ENCODE measurements at regions not wholly inside any gene's neighbourhood (a gene's known extent, or its start where the extent isn't known, plus 50 kb on each side); places are given as distances from the start of the nearest gene placed in this dataset.

DNA sequence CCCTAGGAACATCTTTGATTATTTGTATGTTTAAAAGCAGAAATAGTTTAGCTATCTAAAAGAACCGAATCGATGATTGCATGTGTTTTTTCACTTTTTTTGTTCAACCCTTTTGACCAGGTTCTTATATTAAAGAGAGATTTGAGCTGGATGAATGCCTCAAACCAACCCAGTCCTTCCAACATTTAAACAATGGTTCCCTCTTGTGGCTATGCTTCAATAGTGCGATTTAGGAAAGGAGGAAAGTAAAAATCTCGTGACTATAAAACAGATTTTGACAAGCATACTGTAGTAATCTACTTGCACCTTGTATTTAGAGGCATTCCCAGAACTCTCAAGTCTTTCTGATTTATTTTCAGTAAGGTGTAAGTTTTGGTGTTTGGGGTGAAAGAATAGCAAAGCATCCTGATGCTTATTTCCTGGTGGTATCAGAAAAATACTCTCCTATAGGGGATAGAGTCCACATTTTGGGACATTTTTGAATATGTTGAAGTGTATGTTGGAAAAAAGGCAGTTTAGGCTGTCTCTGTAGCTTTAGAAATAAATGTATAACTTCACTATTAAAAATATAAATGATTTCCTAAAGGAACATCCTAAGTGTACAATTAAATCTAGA lies 159.6 kb upstream of the KCNH8 start:
- intact Hi-C loops (cut with micrococcal nuclease), result no loop called here

More for the DNA sequence above, 159.6 kb upstream of the KCNH8 start:
- Histone ChIP-seq H2BK20ac (ENCODE audit: low read depth, low read length) (no peak overlapping the region), H3K27me3 (ENCODE audit: control insufficient read depth, insufficient read depth, low read length) (no peaks in the 10 kb centered on the region), H3K56ac (ENCODE audit: extremely low read depth, insufficient read depth, low read length) (no peak overlapping the region), H2BK15ac (ENCODE audit: low read depth, low read length) (no peak overlapping the region), H3K9me1 (ENCODE audit: insufficient read depth, low read length) (no peaks in the 10 kb centered on the region), H2AK5ac (ENCODE audit: low read depth, low read length) (no peak overlapping the region), H3K9ac (ENCODE audit: low read depth, low read length) (no peak overlapping the region), H4K8ac (ENCODE audit: low read depth in 2 of 2, low read length in 2 of 2) (no peak overlapping the region), H3K14ac (replicated peaks; ENCODE audit: low read depth, low read length) (no peak overlapping the region), H3K27ac (ENCODE audit: insufficient read depth, low read length) (no peak overlapping the region), H3K4me2 (ENCODE audit: low read depth, low read length) (no peak overlapping the region), H3K9me3 (ENCODE audit: control insufficient read depth, insufficient read depth, low read length) (0 out of 2 replicates have a peak, but pooled peaks cover 2% of the 10 kb centered on the region), H3K4me1 (ENCODE audit: control insufficient read depth, insufficient read depth, low read length) (no peaks in the 10 kb centered on the region), H4K5ac (ENCODE audit: low read depth, low read length) (no peak overlapping the region), H3K4me3 (ENCODE audit: insufficient read depth, low read depth, low read length) (no peak overlapping the region), H2BK5ac (ENCODE audit: low read depth, low read length, poor library complexity, severe bottlenecking) (no peak overlapping the region), H3K18ac (ENCODE audit: low read depth, low read length) (no peak overlapping the region), H3K79me1 (ENCODE audit: low read depth in 1 of 2, low read length in 2 of 2) (no peaks in the 10 kb centered on the region), H4K20me1 (ENCODE audit: insufficient read depth, low read length) (no peaks in the 10 kb centered on the region), H3K36me3 (ENCODE audit: control insufficient read depth, insufficient read depth, low read length) (no peaks in the 10 kb centered on the region), H2BK120ac (ENCODE audit: low read depth, low read length) (no peak overlapping the region), H2AFZ (replicated peaks; ENCODE audit: low read length, poor library complexity) (no peak overlapping the region), H3K23ac (ENCODE audit: low read depth, low read length) (no peak overlapping the region), H3K4ac (ENCODE audit: low read depth, low read length) (no peak overlapping the region), H4K91ac (ENCODE audit: insufficient read depth, low read depth, low read length) (no peak overlapping the region), H2AK9ac (replicated peaks; ENCODE audit: low read depth, low read length, poor library complexity) (no peak overlapping the region)
- no TSS peak for BruUV-seq (replicated peaks)
- TF ChIP-seq RCOR1 (IDR thresholded peaks at IDR 0.05; ENCODE audit: insufficient replicate concordance, low read length) (no peak), RFX5 (IDR thresholded peaks at IDR 0.05; ENCODE audit: low read depth, low read length) (no peak), MAZ (IDR thresholded peaks at IDR 0.05; ENCODE audit: borderline replicate concordance, low read depth, low read length) (no peak), CHD1 (IDR thresholded peaks at IDR 0.05; ENCODE audit: low read depth, low read length) (no peak), MAFK (IDR thresholded peaks at IDR 0.05; ENCODE audit: low read depth, low read length) (no peak), MXI1 (IDR thresholded peaks at IDR 0.05; ENCODE audit: borderline replicate concordance, low read depth, low read length) (no peak), CEBPB (IDR thresholded peaks at IDR 0.05; ENCODE audit: low read depth, low read length) (no peak), FOS (IDR thresholded peaks at IDR 0.05; ENCODE audit: low read depth, low read length) (no peak), NFE2L2 (IDR thresholded peaks at IDR 0.05; ENCODE audit: low read depth, low read length) (no peak), SMC3 (IDR thresholded peaks at IDR 0.05; ENCODE audit: low read depth, low read length) (no peak), BHLHE40 (IDR thresholded peaks at IDR 0.05; ENCODE audit: low read depth, low read length) (no peak), RAD21 (IDR thresholded peaks at IDR 0.05; ENCODE audit: low read length) (no peak), POLR2A (IDR thresholded peaks at IDR 0.05; ENCODE audit: low read depth, low read length) (no peak), ELK1 (IDR thresholded peaks at IDR 0.05; ENCODE audit: borderline replicate concordance, low read depth, low read length) (no peak)
- TF ChIP-seq, protein P1, sequence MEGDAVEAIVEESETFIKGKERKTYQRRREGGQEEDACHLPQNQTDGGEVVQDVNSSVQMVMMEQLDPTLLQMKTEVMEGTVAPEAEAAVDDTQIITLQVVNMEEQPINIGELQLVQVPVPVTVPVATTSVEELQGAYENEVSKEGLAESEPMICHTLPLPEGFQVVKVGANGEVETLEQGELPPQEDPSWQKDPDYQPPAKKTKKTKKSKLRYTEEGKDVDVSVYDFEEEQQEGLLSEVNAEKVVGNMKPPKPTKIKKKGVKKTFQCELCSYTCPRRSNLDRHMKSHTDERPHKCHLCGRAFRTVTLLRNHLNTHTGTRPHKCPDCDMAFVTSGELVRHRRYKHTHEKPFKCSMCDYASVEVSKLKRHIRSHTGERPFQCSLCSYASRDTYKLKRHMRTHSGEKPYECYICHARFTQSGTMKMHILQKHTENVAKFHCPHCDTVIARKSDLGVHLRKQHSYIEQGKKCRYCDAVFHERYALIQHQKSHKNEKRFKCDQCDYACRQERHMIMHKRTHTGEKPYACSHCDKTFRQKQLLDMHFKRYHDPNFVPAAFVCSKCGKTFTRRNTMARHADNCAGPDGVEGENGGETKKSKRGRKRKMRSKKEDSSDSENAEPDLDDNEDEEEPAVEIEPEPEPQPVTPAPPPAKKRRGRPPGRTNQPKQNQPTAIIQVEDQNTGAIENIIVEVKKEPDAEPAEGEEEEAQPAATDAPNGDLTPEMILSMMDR (conservative IDR thresholded peaks at IDR 0.05; ENCODE audit: low read depth, low read length), result no peak
- TF ChIP-seq, protein P2, sequence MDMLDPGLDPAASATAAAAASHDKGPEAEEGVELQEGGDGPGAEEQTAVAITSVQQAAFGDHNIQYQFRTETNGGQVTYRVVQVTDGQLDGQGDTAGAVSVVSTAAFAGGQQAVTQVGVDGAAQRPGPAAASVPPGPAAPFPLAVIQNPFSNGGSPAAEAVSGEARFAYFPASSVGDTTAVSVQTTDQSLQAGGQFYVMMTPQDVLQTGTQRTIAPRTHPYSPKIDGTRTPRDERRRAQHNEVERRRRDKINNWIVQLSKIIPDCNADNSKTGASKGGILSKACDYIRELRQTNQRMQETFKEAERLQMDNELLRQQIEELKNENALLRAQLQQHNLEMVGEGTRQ (IDR thresholded peaks at IDR 0.05; ENCODE audit: low read depth, low read length), result no peak
- no CpG with 5 or more reads among the region's 4 CpGs for WGBS, 2 experiments (ENCODE audit: extremely low coverage in 2 of 2, insufficient read length in 1 of 2)
- ChIA-PET POLR2A (ENCODE audit: unreplicated experiment) (no interaction called here), CTCF (no interaction called here)
- dilution Hi-C loops (cut with HindIII; ENCODE audit: low sequenced_read_pairs, unreplicated experiment) (no loop called here), in situ Hi-C loops (cut with MboI; ENCODE audit: low sequenced_read_pairs) (no loop called here)
- no peak for DNase-seq
- no peak for ATAC-seq (ENCODE audit: low read depth)
